Glutamatergic neuron (in vitro differentiated cells): ENCODE measurements at regions not wholly inside any gene's neighbourhood (a gene's known extent, or its start where the extent isn't known, plus 50 kb on each side); places are given as distances from the start of the nearest gene placed in this dataset.

Source experiments
- DNase-seq: peaks from one replicate; pipeline ENCODE4 v3.0.0; 2022
- H3K27ac Mint-ChIP-seq: one replicate; pipeline ENCODE4 v1.8.0; 2020; ENCODE audit warnings: mild to moderate bottlenecking, mixed read lengths, inconsistent platforms; ENCODE audit not compliant: unreplicated experiment
- H3K27me3 Mint-ChIP-seq: one replicate; pipeline ENCODE4 v1.8.0; 2020; ENCODE audit warnings: mild to moderate bottlenecking, moderate library complexity, mixed read lengths, inconsistent platforms; ENCODE audit not compliant: unreplicated experiment
- H3K36me3 Mint-ChIP-seq: one replicate; pipeline ENCODE4 v1.8.0; 2020; ENCODE audit warnings: mild to moderate bottlenecking, mixed read lengths, inconsistent platforms; ENCODE audit not compliant: unreplicated experiment
- H3K4me1 Mint-ChIP-seq: one replicate; pipeline ENCODE4 v1.8.0; 2020; ENCODE audit warnings: mild to moderate bottlenecking, low read depth, mixed read lengths, inconsistent platforms; ENCODE audit not compliant: unreplicated experiment
- H3K4me3 Mint-ChIP-seq: one replicate; pipeline ENCODE4 v1.8.0; 2020; ENCODE audit warnings: mild to moderate bottlenecking, mixed read lengths, inconsistent platforms; ENCODE audit not compliant: unreplicated experiment
- H3K9me3 Mint-ChIP-seq: one replicate; pipeline ENCODE4 v1.8.0; 2020; ENCODE audit warnings: mild to moderate bottlenecking, moderate library complexity, mixed read lengths, inconsistent platforms; ENCODE audit not compliant: unreplicated experiment
- TF ChIP-seq, protein P1 (sequence below): fragments of 200-600 bp; sonication (generic); IDR thresholded peaks from one replicate; pipeline ENCODE4 v1.5.0; 2021; ENCODE audit not compliant: partially characterized antibody, unreplicated experiment

DNA sequence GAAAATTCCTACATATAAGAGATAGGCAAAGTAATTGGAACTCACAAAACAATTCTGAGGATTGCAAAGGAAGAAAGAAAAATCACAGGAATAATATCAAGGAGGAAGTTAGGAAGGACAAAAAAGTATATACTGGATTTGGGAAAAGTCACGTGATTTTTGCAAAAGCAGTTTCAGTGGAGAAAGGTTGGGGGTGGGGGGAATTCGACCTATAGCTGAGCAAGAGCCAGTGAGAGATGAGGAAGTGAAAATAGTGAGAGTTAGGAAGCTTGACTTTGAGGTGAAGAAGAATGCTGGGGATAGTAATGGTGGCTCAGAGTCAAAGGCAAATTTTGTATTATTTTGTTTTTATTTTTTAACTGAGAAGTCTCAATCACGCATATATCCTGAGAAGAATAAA, 438.0 kb upstream of the PMFBP1 start:
- no peak for DNase-seq
- no peak overlapping the region for H3K27ac Mint-ChIP-seq
- no peaks in the 10 kb centered on the region for H3K27me3 Mint-ChIP-seq
- no peak overlapping the region for H3K4me3 Mint-ChIP-seq
- H3K4me1 Mint-ChIP-seq: no peaks in the 10 kb centered on the region
- no peaks in the 10 kb centered on the region for H3K9me3 Mint-ChIP-seq
- TF ChIP-seq, protein P1, sequence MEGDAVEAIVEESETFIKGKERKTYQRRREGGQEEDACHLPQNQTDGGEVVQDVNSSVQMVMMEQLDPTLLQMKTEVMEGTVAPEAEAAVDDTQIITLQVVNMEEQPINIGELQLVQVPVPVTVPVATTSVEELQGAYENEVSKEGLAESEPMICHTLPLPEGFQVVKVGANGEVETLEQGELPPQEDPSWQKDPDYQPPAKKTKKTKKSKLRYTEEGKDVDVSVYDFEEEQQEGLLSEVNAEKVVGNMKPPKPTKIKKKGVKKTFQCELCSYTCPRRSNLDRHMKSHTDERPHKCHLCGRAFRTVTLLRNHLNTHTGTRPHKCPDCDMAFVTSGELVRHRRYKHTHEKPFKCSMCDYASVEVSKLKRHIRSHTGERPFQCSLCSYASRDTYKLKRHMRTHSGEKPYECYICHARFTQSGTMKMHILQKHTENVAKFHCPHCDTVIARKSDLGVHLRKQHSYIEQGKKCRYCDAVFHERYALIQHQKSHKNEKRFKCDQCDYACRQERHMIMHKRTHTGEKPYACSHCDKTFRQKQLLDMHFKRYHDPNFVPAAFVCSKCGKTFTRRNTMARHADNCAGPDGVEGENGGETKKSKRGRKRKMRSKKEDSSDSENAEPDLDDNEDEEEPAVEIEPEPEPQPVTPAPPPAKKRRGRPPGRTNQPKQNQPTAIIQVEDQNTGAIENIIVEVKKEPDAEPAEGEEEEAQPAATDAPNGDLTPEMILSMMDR: no peak
- H3K36me3 Mint-ChIP-seq: no peaks in the 10 kb centered on the region

DNA sequence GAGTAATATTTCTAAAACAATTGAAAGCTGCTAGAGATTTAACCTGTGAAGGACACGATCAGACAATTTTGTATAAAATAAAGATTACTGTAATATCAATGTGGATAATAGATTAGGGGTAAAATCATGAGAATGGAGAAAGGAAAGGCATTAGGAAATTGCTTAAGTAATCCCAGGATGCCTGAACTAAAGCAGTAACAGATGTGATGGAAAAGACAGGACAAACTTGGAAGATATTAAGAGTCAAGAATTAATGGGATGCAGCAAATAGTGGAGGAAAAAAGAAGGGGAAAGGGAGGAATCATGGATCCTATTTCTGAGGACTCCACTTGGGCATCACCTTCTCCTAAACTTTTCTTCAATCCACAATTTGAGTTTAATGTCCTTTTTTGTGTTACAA, 437.1 kb upstream of the PMFBP1 start:
- no peak overlapping the region for H3K27ac Mint-ChIP-seq
- no peak for DNase-seq
- peaks cover 3% of the 10 kb centered on the region for H3K9me3 Mint-ChIP-seq
- TF ChIP-seq, protein P1: no peak
- H3K36me3 Mint-ChIP-seq: no peaks in the 10 kb centered on the region
- H3K4me1 Mint-ChIP-seq: no peaks in the 10 kb centered on the region
- H3K27me3 Mint-ChIP-seq: no peaks in the 10 kb centered on the region
- no peak overlapping the region for H3K4me3 Mint-ChIP-seq

DNA sequence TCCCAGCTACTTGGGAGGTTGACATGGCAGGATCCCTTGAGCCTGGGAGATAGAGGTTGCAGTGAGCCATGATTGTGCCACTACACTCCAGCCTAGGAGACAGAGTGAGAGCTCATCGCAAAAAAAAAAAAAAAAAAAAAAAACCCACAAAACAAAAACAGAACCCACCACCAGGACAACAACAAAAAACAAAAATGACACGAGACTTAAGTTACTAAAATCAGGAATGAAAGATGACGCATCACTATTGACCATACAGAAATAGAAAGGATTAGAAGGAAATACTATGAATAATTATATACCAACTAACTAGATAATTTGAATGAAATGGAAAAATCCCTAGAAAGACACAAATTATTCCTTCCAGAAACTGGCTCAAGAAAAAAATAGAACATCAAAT, 432.4 kb upstream of the PMFBP1 start:
- Mint-ChIP-seq H3K4me1 (no peaks in the 10 kb centered on the region), H3K9me3 (peaks cover 3% of the 10 kb centered on the region), H3K36me3 (no peaks in the 10 kb centered on the region), H3K27me3 (no peaks in the 10 kb centered on the region), H3K4me3 (no peak overlapping the region), H3K27ac (no peak overlapping the region)
- TF ChIP-seq, protein P1: no peak
- DNase-seq: no peak

DNA sequence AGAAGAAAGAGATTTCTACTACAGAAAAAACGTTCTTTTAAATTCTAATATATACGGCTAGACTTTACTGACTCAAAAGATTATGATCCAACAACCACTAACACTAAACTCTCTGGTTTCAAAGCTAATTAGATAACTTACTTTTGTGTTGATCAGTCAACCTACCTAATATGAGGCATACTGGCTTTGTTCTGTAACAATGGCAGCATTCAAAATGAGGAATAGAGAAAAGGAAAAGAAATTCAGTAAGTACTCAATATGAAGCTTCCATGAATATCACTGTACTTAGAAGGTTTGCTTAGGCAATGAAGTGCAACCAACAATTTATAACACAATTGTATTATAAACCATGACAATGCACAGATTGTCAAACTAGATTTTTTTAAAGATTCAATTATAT, 430.5 kb upstream of the PMFBP1 start:
- H3K36me3 Mint-ChIP-seq: no peaks in the 10 kb centered on the region
- no peaks in the 10 kb centered on the region for H3K4me1 Mint-ChIP-seq
- H3K4me3 Mint-ChIP-seq: no peak overlapping the region
- H3K27ac Mint-ChIP-seq: no peak overlapping the region
- peaks cover 3% of the 10 kb centered on the region for H3K9me3 Mint-ChIP-seq
- no peaks in the 10 kb centered on the region for H3K27me3 Mint-ChIP-seq
- DNase-seq: no peak
- TF ChIP-seq, protein P1: no peak

DNA sequence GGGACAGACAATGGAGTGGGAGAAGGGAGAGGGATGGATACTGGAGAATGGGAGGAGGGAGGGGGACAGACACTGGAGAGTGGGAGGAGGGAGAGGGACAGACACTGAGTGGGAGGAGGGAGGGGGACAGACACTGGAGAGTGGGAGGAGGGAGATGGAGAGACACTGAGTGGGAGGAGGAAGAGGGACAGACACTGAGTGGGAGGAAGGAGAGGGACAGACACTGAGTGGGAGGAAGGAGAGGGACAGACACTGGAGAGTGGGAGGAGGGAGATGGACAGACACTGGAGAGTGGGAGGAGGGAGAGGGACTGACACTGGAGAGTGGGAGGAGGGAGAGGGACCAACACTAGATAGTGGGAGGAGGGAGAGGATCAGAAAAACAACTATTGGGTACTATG, 426.7 kb upstream of the PMFBP1 start:
- no peaks in the 10 kb centered on the region for H3K36me3 Mint-ChIP-seq
- no peak for DNase-seq
- no peaks in the 10 kb centered on the region for H3K9me3 Mint-ChIP-seq
- TF ChIP-seq, protein P1: no peak
- no peak overlapping the region for H3K4me3 Mint-ChIP-seq
- no peaks in the 10 kb centered on the region for H3K27me3 Mint-ChIP-seq
- no peak overlapping the region for H3K27ac Mint-ChIP-seq
- H3K4me1 Mint-ChIP-seq: no peaks in the 10 kb centered on the region
